Fibroblast of villous mesenchyme (primary cell): ENCODE measurements at regions not wholly inside any gene's neighbourhood (a gene's known extent, or its start where the extent isn't known, plus 50 kb on each side); places are given as distances from the start of the nearest gene placed in this dataset.

ENCODE experiments used
- DNase-seq: peaks from one replicate; pipeline ENCODE4 v3.0.0-alpha.2; 2010; ENCODE audit warnings: low read depth
- H3K4me3 ChIP-seq: 2 replicates; pipeline ENCODE4 v1.5.1; 2011; ENCODE audit warnings: low read depth, mild to moderate bottlenecking, low read length
- TF ChIP-seq, protein P1 (sequence below): IDR thresholded peaks from 2 replicates; pipeline ENCODE4 v1.5.1; 2012; ENCODE audit warnings: low read depth, mild to moderate bottlenecking, low read length; ENCODE audit not compliant: insufficient read depth

- no peak for DNase-seq
- TF ChIP-seq, protein P1, sequence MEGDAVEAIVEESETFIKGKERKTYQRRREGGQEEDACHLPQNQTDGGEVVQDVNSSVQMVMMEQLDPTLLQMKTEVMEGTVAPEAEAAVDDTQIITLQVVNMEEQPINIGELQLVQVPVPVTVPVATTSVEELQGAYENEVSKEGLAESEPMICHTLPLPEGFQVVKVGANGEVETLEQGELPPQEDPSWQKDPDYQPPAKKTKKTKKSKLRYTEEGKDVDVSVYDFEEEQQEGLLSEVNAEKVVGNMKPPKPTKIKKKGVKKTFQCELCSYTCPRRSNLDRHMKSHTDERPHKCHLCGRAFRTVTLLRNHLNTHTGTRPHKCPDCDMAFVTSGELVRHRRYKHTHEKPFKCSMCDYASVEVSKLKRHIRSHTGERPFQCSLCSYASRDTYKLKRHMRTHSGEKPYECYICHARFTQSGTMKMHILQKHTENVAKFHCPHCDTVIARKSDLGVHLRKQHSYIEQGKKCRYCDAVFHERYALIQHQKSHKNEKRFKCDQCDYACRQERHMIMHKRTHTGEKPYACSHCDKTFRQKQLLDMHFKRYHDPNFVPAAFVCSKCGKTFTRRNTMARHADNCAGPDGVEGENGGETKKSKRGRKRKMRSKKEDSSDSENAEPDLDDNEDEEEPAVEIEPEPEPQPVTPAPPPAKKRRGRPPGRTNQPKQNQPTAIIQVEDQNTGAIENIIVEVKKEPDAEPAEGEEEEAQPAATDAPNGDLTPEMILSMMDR, result no peak
- H3K4me3 ChIP-seq, result no peak overlapping the region
These were observed 165.7 kb upstream of the KL start for GRCh38 chr13:32850316-32851052.

GRCh38 chr13:32851083-32852069, 164.8 kb upstream of the KL start:
- no peak overlapping the region for H3K4me3 ChIP-seq
- TF ChIP-seq, protein P1, result no peak
- DNase-seq, result no peak

- DNase-seq, result peak; percentile 56
- TF ChIP-seq, protein P1, result no peak
These were observed 163.7 kb upstream of the KL start for GRCh38 chr13:32852526-32852925.

DNA sequence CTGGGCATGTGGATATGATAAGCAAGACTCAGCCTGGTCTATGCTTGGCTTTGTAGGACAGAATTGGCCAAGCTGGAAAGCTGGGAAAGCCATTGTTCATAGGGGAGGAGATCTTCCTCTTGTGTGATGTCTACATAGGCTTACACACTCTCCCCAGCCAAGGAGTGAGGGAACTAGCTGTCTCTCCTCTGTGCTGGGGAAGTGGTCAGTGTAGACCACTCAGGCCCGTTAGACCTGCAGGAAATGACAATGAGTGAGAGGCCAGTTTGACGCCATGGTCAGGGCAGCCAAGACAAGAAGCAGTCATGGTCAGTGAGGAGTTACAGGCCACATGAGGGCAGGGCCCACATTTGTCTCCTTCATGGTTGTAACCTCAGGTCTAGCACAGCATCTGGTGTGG, 159.1 kb upstream of the KL start:
- TF ChIP-seq, protein P1, result no peak
- DNase-seq, result no peak
- H3K4me3 ChIP-seq, result no peak overlapping the region

More at GRCh38 chr13:32852526-32852925, 163.7 kb upstream of the KL start:
- H3K4me3 ChIP-seq, result no peak overlapping the region

DNA sequence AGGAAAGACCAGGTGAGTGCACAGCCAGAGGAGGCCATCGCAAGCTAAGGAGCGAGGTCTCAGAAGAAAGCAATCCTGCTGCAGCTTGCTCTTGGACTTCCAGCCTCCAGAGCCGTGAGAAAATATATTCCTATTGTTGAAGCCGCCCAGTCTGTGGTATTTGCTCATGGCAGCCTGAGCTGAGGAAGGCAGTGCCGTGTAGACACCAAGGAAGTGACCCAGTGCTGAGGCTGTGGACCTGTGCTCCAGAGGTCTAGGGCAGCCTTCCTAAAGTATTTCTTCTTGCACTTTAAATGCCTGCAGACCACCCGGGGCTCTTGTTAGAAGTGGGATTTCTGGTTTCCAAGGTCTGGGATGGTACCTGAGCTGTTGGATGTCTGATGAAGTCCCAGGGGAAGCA, 158.5 kb upstream of the KL start:
- no peak for DNase-seq
- TF ChIP-seq, protein P1, result no peak
- H3K4me3 ChIP-seq, result no peak overlapping the region

GRCh38 chr13:32859707-32860292, 156.4 kb upstream of the KL start:
- H3K4me3 ChIP-seq, result no peak overlapping the region
- no peak for DNase-seq
- TF ChIP-seq, protein P1, result no peak
